ENCODE measurements at regions not wholly inside any gene's neighbourhood (a gene's known extent, or its start where the extent isn't known, plus 50 kb on each side); places are given as distances from the start of the nearest gene placed in this dataset.

DNA sequence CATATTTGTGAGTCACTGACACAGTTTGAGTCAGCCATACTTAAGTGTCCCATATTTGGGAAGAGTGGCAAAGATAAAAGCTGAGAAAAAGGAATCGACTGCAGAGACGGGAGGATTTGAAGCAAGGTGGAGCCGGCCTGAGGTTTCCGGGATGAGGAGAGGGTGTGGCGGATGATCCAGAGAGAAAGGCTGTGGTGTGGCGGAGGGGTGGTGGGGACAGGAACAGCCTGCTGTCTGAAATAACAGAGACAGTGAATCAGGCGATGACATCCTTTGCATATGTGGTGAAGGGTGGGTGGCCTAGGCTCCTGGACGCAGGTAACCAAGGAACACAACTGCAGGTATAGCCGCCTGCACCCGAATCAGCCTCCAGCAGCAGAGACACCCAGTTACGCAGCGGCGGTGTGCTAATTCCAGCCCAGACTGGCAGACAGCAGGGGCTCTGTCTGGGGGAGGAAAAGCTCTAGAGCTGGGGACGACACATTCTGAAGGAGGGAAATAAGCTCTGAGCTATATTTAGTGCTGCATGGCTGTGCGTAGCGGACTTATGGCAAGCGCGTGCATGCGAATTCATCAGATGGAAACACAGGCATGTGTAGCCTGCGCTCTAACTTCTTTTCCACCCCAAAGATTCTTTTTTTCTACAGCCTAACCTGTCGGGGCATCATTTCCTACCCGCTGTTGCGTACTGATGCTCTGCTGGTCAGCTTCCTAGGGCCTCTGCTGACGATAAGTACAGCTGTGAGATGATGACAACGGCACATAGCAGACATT lies 62.7 kb upstream of the BARX2 start:
- ATAC-seq = peak; percentile 19 to 68 (median 54)
- peak overlapping the region in 8 of 10 donors; percentile 8 to 40 (median 33) for H3K4me3 ChIP-seq
- H3K4me1 ChIP-seq = peaks cover 0 to 20% (median 13%) of the 10 kb centered on the region in 9 donors
- 24 to 30% methylated on average over 25 of the region's 25 CpGs for WGBS, 2 donors
- H3K36me3 ChIP-seq = no peaks in the 10 kb centered on the region
- no peak for DNase-seq
- H3K27me3 ChIP-seq = peaks cover 0 to 13% (median 0%) of the 10 kb centered on the region in 7 donors
- intact Hi-C loops (cut with DNase I) = no loop called here
- H3K9me3 ChIP-seq = no peaks in the 10 kb centered on the region
- TF ChIP-seq, protein P1, sequence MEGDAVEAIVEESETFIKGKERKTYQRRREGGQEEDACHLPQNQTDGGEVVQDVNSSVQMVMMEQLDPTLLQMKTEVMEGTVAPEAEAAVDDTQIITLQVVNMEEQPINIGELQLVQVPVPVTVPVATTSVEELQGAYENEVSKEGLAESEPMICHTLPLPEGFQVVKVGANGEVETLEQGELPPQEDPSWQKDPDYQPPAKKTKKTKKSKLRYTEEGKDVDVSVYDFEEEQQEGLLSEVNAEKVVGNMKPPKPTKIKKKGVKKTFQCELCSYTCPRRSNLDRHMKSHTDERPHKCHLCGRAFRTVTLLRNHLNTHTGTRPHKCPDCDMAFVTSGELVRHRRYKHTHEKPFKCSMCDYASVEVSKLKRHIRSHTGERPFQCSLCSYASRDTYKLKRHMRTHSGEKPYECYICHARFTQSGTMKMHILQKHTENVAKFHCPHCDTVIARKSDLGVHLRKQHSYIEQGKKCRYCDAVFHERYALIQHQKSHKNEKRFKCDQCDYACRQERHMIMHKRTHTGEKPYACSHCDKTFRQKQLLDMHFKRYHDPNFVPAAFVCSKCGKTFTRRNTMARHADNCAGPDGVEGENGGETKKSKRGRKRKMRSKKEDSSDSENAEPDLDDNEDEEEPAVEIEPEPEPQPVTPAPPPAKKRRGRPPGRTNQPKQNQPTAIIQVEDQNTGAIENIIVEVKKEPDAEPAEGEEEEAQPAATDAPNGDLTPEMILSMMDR (IDR thresholded peaks at IDR 0.05) = no peak
- peak overlapping the region in 3 of 10 donors; percentile 4 to 27 (median 21) for H3K27ac ChIP-seq

- no peak for ATAC-seq
- 67 to 68% methylated on average over 8 of the region's 8 CpGs for WGBS, 2 donors
- Histone ChIP-seq H3K4me3 (no peak overlapping the region), H3K27me3 (peaks cover 0 to 27% (median 0%) of the 10 kb centered on the region in 7 donors), H3K9me3 (peaks cover 0 to 5% (median 0%) of the 10 kb centered on the region in 11 donors), H3K36me3 (no peaks in the 10 kb centered on the region), H3K27ac (no peak overlapping the region), H3K4me1 (peaks cover 0 to 8% (median 6%) of the 10 kb centered on the region in 9 donors)
- TF ChIP-seq, protein P1 (IDR thresholded peaks at IDR 0.05) = no peak
- no peak for DNase-seq
- intact Hi-C loops (cut with DNase I) = no loop called here
These were observed 67.3 kb upstream of the BARX2 start for GRCh38 chr11:129308241-129308865.

GRCh38 chr11:129307162-129307561 lies 68.5 kb upstream of the BARX2 start:
- H3K27me3 ChIP-seq = peaks cover 0 to 27% (median 0%) of the 10 kb centered on the region in 7 donors
- no peak overlapping the region for H3K27ac ChIP-seq
- H3K4me1 ChIP-seq = no peaks in the 10 kb centered on the region
- H3K4me3 ChIP-seq = no peak overlapping the region
- H3K9me3 ChIP-seq = peaks cover 0 to 5% (median 0%) of the 10 kb centered on the region in 11 donors
- intact Hi-C loops (cut with DNase I) = no loop called here
- no peak for DNase-seq
- TF ChIP-seq, protein P1 (IDR thresholded peaks at IDR 0.05) = no peak
- no peaks in the 10 kb centered on the region for H3K36me3 ChIP-seq
- no peak for ATAC-seq
- 89 to 93% methylated on average over 3 of the region's 3 CpGs for WGBS, 2 donors

GRCh38 chr11:129302386-129303101 lies 73.1 kb upstream of the BARX2 start:
- Histone ChIP-seq H3K36me3 (no peaks in the 10 kb centered on the region), H3K27me3 (peaks cover 0 to 21% (median 6%) of the 10 kb centered on the region in 7 donors), H3K4me1 (no peaks in the 10 kb centered on the region), H3K9me3 (peaks cover 0 to 4% (median 0%) of the 10 kb centered on the region in 11 donors), H3K4me3 (no peak overlapping the region), H3K27ac (no peak overlapping the region)
- 88 to 93% methylated on average over 6 of the region's 6 CpGs for WGBS, 2 donors
- DNase-seq (no peak), ATAC-seq (no peak)
- intact Hi-C loops (cut with DNase I) = no loop called here
- TF ChIP-seq, protein P1 (IDR thresholded peaks at IDR 0.05) = no peak
